ENCODE measurements at regions not wholly inside any gene's neighbourhood (a gene's known extent, or its start where the extent isn't known, plus 50 kb on each side); places are given as distances from the start of the nearest gene placed in this dataset.
A peak's percentile ranks its signal among the peaks of the same experiment; 100 is the strongest.
"Not testable (repeated sequence)": the region's sequence is repeated elsewhere in the genome, so short reads cannot be mapped to it uniquely, and the experiment has no call there.

DNA sequence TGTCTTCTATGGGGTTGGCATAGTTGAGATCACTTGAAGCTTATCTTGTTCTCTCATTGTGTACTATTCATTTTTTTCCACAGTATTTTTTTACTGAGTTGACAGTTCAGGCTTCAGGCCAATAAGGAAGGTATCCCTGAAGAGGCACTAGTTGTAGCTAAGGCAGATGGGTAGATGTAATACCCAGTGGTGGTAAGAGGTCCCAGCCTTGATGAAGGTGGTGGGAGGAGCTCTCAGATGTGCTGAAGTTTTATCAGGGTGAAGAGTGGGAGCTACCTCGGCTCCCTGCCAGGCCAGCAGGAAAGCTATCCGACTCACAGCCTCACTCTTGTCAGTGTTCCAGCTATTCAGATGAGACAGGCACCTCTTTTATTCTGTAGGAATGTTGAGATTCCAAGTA is 87.7 kb upstream of the UFL1 start:
- Histone ChIP-seq H3K9me3 (no peaks in the 10 kb centered on the region), H3K27me3 (no peaks in the 10 kb centered on the region), H3K4me3 (no peak overlapping the region), H3K27ac (no peak overlapping the region), H3K36me3 (no peaks in the 10 kb centered on the region), H3K4me1 (no peaks in the 10 kb centered on the region)
- no peak for ATAC-seq
- DNase-seq: no peak
- intact Hi-C loops (cut with DNase I): no loop called here
- TF ChIP-seq, protein P1, sequence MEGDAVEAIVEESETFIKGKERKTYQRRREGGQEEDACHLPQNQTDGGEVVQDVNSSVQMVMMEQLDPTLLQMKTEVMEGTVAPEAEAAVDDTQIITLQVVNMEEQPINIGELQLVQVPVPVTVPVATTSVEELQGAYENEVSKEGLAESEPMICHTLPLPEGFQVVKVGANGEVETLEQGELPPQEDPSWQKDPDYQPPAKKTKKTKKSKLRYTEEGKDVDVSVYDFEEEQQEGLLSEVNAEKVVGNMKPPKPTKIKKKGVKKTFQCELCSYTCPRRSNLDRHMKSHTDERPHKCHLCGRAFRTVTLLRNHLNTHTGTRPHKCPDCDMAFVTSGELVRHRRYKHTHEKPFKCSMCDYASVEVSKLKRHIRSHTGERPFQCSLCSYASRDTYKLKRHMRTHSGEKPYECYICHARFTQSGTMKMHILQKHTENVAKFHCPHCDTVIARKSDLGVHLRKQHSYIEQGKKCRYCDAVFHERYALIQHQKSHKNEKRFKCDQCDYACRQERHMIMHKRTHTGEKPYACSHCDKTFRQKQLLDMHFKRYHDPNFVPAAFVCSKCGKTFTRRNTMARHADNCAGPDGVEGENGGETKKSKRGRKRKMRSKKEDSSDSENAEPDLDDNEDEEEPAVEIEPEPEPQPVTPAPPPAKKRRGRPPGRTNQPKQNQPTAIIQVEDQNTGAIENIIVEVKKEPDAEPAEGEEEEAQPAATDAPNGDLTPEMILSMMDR (IDR thresholded peaks at IDR 0.05): no peak

DNA sequence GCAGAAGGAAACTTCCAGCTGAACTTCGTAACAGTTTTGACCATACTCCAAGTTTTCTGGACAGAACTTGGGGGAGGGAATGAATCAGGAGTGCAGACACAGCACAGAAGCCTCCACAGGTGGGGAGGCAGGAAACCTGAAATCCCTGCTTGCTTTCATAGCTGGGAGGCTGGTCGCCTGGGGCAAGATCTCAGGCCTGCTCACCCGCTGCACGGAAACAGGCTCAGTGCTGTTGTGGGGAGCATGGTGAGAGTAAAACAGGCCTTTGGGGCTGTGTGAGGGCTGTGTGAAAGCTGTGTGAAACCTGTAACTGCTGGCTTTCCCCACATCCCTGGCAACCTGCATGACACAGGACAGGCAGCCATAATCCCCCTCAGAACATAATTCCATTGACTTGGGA is 85.2 kb upstream of the UFL1 start:
- TF ChIP-seq, protein P1 (IDR thresholded peaks at IDR 0.05): no peak
- Histone ChIP-seq H3K27ac (no peak overlapping the region), H3K9me3 (no peaks in the 10 kb centered on the region), H3K4me1 (no peaks in the 10 kb centered on the region), H3K27me3 (no peaks in the 10 kb centered on the region), H3K36me3 (no peaks in the 10 kb centered on the region), H3K4me3 (no peak overlapping the region)
- intact Hi-C loops (cut with DNase I): no loop called here
- ATAC-seq (no peak), DNase-seq (no peak)

DNA sequence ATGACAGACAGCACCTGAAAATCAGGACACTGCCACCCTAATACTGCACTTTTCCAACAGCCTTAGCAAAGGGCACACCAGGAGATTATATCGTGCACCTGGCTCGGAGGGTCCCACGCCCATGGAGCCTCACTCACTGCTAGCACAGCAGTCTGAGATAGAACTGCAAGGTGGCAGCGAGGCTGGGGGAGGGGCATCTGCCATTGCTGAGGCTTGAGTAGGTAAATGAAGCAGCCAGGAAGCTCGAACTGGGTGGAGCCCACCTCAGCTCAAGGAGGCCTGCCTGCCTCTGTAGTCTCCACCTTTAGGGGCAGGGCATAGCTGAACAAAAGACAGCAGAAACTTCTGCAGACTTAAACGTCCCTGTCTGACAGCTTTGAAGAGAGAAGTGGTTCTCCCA is 84.4 kb upstream of the UFL1 start:
- H3K9me3 ChIP-seq; H3K4me3 ChIP-seq; intact Hi-C loops (cut with DNase I); H3K4me1 ChIP-seq; H3K27ac ChIP-seq; ATAC-seq; H3K27me3 ChIP-seq; H3K36me3 ChIP-seq: not testable (repeated sequence)
- DNase-seq: peak; percentile 42

DNA sequence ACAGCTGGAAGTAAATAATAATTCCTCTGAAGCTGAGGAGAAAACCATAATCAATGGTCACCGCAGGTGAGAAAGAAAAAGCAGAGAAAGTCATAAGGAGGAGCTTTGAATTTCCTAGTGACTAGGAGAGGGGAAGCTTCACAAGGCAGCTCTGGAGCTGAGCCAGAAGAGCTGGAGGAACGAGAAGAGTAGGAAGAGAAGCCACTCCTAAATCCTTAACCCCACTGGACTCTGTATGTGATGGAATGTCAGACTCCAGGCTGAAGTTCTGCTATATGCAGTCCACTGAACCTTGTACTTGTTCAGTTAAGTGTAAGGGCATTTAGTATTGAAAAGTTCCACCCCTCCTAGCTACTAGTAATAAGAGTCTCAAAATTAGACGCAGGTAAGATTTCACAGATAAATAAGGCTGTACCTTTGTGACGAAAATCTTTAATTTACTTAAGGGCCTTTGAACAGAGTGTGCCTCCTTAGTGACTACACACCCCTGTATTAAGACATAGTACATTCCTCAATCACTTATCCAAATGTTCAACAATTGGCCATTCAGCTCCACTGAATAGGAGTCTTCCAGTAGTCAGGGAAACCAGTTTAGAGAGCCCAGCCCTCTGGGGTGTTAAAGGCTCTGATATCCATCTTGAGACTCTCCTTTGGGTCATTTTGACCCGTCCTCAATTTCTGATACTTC is 71.4 kb upstream of the UFL1 start:
- Histone ChIP-seq H3K27me3 (no peaks in the 10 kb centered on the region), H3K9me3 (no peaks in the 10 kb centered on the region), H3K36me3 (no peaks in the 10 kb centered on the region), H3K27ac (no peak overlapping the region), H3K4me3 (no peak overlapping the region), H3K4me1 (no peaks in the 10 kb centered on the region)
- peak; percentile 63 for DNase-seq
- intact Hi-C loops (cut with DNase I): no loop called here
- TF ChIP-seq, protein P1 (IDR thresholded peaks at IDR 0.05): no peak
- peak; percentile 92 for ATAC-seq

DNA sequence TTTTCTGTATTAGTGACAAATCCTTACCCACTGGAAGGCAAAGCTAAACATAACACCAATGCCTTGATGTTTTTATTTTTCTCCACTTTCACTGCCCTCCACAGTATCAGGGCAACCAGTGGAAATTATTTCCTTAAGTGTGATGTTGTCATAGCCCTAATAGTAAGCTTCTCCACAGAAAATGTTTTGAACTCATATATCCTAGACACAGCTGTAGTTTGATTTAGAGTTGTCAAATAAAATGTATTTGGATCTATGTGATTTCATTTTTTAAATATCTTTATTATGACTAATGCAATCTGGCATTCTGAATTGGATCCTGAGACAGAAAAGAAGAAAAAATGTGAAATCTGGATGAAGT is 70.9 kb upstream of the UFL1 start:
- TF ChIP-seq, protein P1 (IDR thresholded peaks at IDR 0.05): no peak

DNA sequence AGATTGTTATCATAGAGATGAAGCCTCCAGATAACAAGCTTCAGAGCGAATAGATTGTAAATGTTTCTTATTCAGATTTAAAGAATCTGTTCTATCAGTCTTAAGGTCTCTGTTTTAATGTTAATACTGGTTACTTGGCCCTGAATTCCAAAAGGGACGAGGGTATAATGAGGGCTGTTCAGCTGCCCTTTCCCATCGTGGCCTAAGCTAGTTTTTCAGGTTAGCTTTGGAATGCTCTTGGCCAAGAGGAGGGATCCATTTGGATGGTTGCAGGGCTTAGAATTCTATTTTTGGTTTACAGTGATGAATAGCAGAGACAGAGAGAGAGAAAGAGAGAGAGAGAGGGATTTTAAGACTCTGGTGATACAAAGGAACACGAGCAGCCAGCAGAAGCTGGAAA is 62.8 kb upstream of the UFL1 start:
- Histone ChIP-seq H3K27me3 (no peaks in the 10 kb centered on the region), H3K9me3 (no peaks in the 10 kb centered on the region), H3K36me3 (no peaks in the 10 kb centered on the region), H3K4me3 (no peak overlapping the region), H3K27ac (no peak overlapping the region), H3K4me1 (no peaks in the 10 kb centered on the region)
- TF ChIP-seq, protein P1 (IDR thresholded peaks at IDR 0.05): no peak
- DNase-seq (no peak), ATAC-seq (no peak)
- intact Hi-C loops (cut with DNase I): no loop called here

More for the DNA sequence above, 70.9 kb upstream of the UFL1 start:
- no peaks in the 10 kb centered on the region for H3K4me1 ChIP-seq
- H3K4me3 ChIP-seq: no peak overlapping the region
- no peak for ATAC-seq
- intact Hi-C loops (cut with DNase I): no loop called here
- DNase-seq: no peak
- H3K36me3 ChIP-seq: no peaks in the 10 kb centered on the region
- no peaks in the 10 kb centered on the region for H3K9me3 ChIP-seq
- H3K27me3 ChIP-seq: no peaks in the 10 kb centered on the region
- H3K27ac ChIP-seq: no peak overlapping the region

Data from upper lobe of right lung (tissue), 1 donor.